Right cardiac atrium (tissue), 5 donors: ENCODE measurements at regions not wholly inside any gene's neighbourhood (a gene's known extent, or its start where the extent isn't known, plus 50 kb on each side); places are given as distances from the start of the nearest gene placed in this dataset.

ENCODE experiments used
- ATAC-seq, 2 donors: fragments of 200-7000 bp; cut with Tn5 transposase; one replicate each; pipeline versions ENCODE4 v1.8.0 to v1.9.1; 2020; ENCODE audit warnings: moderate library complexity in 2 of 2, mild to moderate bottlenecking in 1 of 2
- DNase-seq, 3 donors: peaks; one replicate each; pipeline ENCODE4 v3.0.0-alpha.2; 2020
- H3K27ac ChIP-seq: one replicate; pipeline ENCODE4 v1.5.1; 2013; ENCODE audit warnings: mild to moderate bottlenecking, low read length, control low read depth, moderate library complexity
- H3K27me3 ChIP-seq: one replicate; pipeline ENCODE4 v1.6.1; 2013; ENCODE audit not compliant: control insufficient read depth, insufficient read depth
- H3K4me1 ChIP-seq: one replicate; pipeline ENCODE4 v1.6.1; 2013; ENCODE audit warnings: low read length; ENCODE audit not compliant: control insufficient read depth, insufficient read depth
- H3K4me3 ChIP-seq: one replicate; pipeline ENCODE4 v1.5.1; 2013; ENCODE audit warnings: low read length, control low read depth
- H3K9me3 ChIP-seq: one replicate; pipeline ENCODE4 v1.6.1; 2013; ENCODE audit warnings: low read length; ENCODE audit not compliant: control insufficient read depth
- WGBS: extraction: QIAGEN DNeasy Blood & Tissue Kit; methylation state at CpG from one replicate; pipeline ENCODE4 v1.1.7; 2013; 5-methylcytosine and 5-hydroxymethylcytosine counted together
- intact Hi-C, 4 donors: fragments of 100-400 bp; cut with DNase I; formaldehyde crosslinking; loops; one replicate each; pipeline versions ENCODE4 v1.11.0 to v1.14.0; 2022 to 2023
- donor health status: healthy with polysubstance abuse.
- donor health status: DM: no; HTN: yes; CAD: no.
- donor health status: DM: no; HTN: no; CAD: no.
- donor health status: DM: no; HTN: yes; CAD: no; lungs with severe emphysema.
- donor health status: DM: yes; HTN: yes; CAD: no.

- Histone ChIP-seq H3K4me3 (no peak overlapping the region), H3K9me3 (no peaks in the 10 kb centered on the region), H3K27ac (no peak overlapping the region), H3K27me3 (no peaks in the 10 kb centered on the region), H3K4me1 (no peaks in the 10 kb centered on the region)
- intact Hi-C loops: no loop called here
- DNase-seq: no peak
- no peak for ATAC-seq
These were observed 189.3 kb downstream of the RNF152 start for GRCh38 chr18:61703508-61703907.

GRCh38 chr18:61702007-61702406 is 190.8 kb downstream of the RNF152 start:
- H3K27me3 ChIP-seq: no peaks in the 10 kb centered on the region
- intact Hi-C loops: no loop called here
- DNase-seq: no peak
- H3K4me1 ChIP-seq: no peaks in the 10 kb centered on the region
- 79% methylated on average over 3 of the region's 3 CpGs for WGBS
- no peak for ATAC-seq
- no peak overlapping the region for H3K4me3 ChIP-seq
- no peaks in the 10 kb centered on the region for H3K9me3 ChIP-seq
- H3K27ac ChIP-seq: no peak overlapping the region

DNA sequence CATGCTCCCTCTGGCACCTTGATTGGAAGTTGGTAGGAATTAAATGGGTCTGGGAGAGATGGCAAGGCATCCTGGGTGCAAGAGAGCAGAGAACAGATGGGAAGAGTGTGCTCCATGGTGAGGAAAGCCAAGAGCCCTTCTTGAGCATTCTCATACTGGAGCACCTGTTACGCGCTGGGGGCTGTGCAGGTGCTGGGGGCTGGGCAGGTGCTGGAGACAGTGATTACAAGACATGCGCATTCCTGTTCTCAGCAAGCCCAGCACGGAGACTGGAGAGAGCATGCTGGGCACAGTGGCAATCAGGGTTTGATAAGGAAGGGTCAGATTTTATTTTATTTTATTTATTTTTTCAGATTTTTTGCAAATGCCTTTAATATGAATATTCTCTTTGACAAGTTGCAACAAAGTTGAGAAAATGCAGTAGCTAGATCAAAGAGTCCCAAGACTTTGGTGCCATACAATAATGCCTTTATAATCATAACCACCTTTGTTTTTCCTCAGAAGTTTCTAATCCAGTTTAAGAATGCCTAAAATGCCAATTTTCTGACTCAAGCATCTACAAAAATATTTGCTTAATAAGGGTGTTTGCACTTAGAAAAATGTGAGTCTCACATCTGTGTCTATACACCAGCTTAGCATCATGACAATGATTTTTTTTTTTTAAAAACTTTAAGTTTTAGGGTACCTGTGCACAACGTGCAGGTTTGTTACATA is 193.3 kb downstream of the RNF152 start:
- no peak overlapping the region for H3K4me3 ChIP-seq
- H3K27me3 ChIP-seq: no peaks in the 10 kb centered on the region
- ATAC-seq: no peak
- H3K9me3 ChIP-seq: no peaks in the 10 kb centered on the region
- intact Hi-C loops: loop anchor here in 1 of 4 donors (10.0 kb wide), 1 partner anchor 55 kb away; no protein-coding TSS in a partner anchor
- peak in 1 of 3 donors; percentile 21 for DNase-seq
- H3K4me1 ChIP-seq: no peaks in the 10 kb centered on the region
- no peak overlapping the region for H3K27ac ChIP-seq
- WGBS: 88% methylated on average over 5 of the region's 5 CpGs

DNA sequence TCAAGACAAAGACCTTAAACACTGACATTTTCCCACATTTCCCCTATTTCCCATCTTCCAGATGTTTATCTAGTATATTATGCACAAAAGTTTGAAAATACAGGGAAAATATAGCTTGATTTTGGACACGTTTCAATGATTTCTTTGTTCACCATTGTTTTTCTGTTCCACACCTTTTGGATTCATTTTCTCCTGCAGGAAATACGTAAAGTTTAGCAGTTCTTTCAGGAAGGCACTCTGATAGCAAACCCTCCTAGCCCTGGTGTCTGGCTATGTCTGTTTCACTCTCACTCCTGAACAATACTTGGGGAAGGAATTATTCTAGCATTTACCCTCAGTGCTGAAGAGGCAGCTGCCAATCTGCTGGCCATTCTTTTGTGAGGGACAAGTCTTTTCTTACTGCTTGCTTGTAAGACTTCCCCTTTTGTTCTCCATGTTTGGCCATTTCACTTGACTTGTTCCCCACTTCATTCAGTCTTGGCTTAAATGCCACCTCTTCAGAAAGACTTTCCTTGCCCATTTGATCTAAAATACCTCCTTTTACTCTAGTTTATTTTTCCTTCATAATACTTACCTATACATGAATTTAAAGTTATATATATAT is 195.4 kb downstream of the RNF152 start:
- intact Hi-C loops: loop anchor here in 1 of 4 donors (10.0 kb wide), 1 partner anchor 57 kb away; no protein-coding TSS in a partner anchor
- WGBS: 60% methylated on average over 2 of the region's 2 CpGs
- Histone ChIP-seq H3K4me1 (no peaks in the 10 kb centered on the region), H3K27me3 (no peaks in the 10 kb centered on the region), H3K4me3 (no peak overlapping the region), H3K27ac (no peak overlapping the region), H3K9me3 (no peaks in the 10 kb centered on the region)
- no peak for ATAC-seq
- DNase-seq: no peak

DNA sequence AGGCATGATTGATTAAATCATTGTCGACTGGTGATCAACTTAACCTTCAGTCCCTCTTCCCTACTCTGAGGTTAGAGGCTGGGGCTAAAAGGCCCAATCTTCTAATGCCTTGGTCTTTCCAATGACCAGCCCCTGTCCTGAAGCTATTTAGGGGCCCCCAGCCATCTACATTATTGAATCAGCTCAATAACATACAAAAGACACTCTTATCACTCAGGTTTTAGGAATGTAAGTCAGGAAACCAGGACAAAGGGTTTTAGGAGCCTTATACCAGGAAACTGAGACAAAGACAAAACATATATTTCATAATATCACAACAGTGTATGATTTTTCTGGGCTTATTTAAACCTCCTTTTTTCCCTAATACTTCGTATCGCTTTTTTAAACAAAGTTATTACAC is 198.6 kb downstream of the RNF152 start:
- Histone ChIP-seq H3K4me3 (no peak overlapping the region), H3K9me3 (no peaks in the 10 kb centered on the region), H3K27me3 (no peaks in the 10 kb centered on the region), H3K27ac (no peak overlapping the region), H3K4me1 (no peaks in the 10 kb centered on the region)
- intact Hi-C loops: loop anchor here in 1 of 4 donors (10.0 kb wide), 1 partner anchor 61 kb away; no protein-coding TSS in a partner anchor
- 97% methylated on average over 3 of the region's 3 CpGs for WGBS
- ATAC-seq (no peak), DNase-seq (no peak)

- intact Hi-C loops: loop anchor here in 1 of 4 donors (10.0 kb wide), 1 partner anchor 64 kb away; no protein-coding TSS in a partner anchor
- no peaks in the 10 kb centered on the region for H3K27me3 ChIP-seq
- H3K27ac ChIP-seq: no peak overlapping the region
- no peaks in the 10 kb centered on the region for H3K4me1 ChIP-seq
- H3K9me3 ChIP-seq: no peaks in the 10 kb centered on the region
- whole genome bisulfite sequencing: 90% methylated on average over 5 of the region's 5 CpGs
- DNase-seq (no peak), ATAC-seq (no peak)
- H3K4me3 ChIP-seq: no peak overlapping the region
These were observed 202.2 kb downstream of the RNF152 start for GRCh38 chr18:61690418-61691138.

GRCh38 chr18:61687317-61687716 is 205.5 kb downstream of the RNF152 start:
- no peaks in the 10 kb centered on the region for H3K9me3 ChIP-seq
- H3K4me1 ChIP-seq: no peaks in the 10 kb centered on the region
- H3K27ac ChIP-seq: no peak overlapping the region
- DNase-seq: no peak
- intact Hi-C loops: no loop called here
- no peak for ATAC-seq
- no peaks in the 10 kb centered on the region for H3K27me3 ChIP-seq
- no peak overlapping the region for H3K4me3 ChIP-seq
- WGBS: 92% methylated on average over 8 of the region's 8 CpGs

DNA sequence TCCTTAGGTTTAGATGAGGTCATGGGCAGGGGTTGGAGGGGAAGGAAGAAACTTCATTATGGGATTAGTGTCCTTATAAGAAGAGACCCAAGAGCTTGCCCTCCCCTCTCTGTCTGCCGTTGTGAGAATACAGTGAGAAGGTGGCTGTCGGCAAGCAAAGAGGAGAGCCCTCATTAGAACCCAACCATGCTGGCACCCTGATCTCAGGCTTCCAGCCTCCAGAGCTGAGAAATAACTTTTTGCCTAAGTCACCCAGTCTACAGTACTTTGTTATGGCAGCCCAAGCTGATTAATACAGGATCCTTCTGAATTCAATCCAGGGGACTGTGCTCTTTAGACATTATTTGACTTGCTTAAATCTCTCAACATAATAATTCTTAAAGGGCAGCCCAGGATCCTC is 209.0 kb downstream of the RNF152 start:
- Histone ChIP-seq H3K4me1 (no peaks in the 10 kb centered on the region), H3K27me3 (no peaks in the 10 kb centered on the region), H3K4me3 (no peak overlapping the region), H3K27ac (no peak overlapping the region), H3K9me3 (peaks cover 3% of the 10 kb centered on the region)
- ATAC-seq (no peak), DNase-seq (no peak)
- intact Hi-C loops: no loop called here
- 88% methylated on average over 2 of the region's 2 CpGs for WGBS

DNA sequence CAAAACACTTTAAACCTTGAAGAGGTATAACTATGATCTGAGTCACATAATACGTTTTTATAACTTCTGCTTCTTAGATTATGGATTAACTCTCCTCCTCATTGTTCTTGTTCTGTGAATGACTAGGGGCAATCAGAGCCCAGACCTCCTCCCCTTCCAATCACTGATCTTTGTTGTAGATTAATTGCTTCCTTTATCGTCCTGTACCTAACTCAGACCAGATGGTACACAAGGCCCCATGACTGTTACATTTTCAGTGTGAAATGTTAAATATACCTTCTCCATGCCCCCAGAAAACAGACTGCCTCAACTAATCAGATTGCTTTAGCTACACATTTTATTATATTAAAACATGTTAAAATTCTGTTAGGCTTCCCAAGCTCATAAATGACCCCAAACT is 211.7 kb downstream of the RNF152 start:
- WGBS: 85% methylated on average over 2 of the region's 2 CpGs
- Histone ChIP-seq H3K27me3 (no peaks in the 10 kb centered on the region), H3K4me1 (no peaks in the 10 kb centered on the region), H3K27ac (no peak overlapping the region), H3K4me3 (no peak overlapping the region), H3K9me3 (peaks cover 3% of the 10 kb centered on the region)
- DNase-seq (no peak), ATAC-seq (no peak)
- intact Hi-C loops: no loop called here

GRCh38 chr18:61679836-61680235 is 213.0 kb downstream of the RNF152 start:
- WGBS: 95% methylated on average over 3 of the region's 3 CpGs
- H3K27ac ChIP-seq: no peak overlapping the region
- ATAC-seq (no peak), DNase-seq (no peak)
- no peak overlapping the region for H3K4me3 ChIP-seq
- H3K4me1 ChIP-seq: no peaks in the 10 kb centered on the region
- no peaks in the 10 kb centered on the region for H3K27me3 ChIP-seq
- intact Hi-C loops: loop anchor here in 1 of 4 donors (10.0 kb wide), 1 partner anchor 245 kb away; no protein-coding TSS in a partner anchor
- peaks cover 3% of the 10 kb centered on the region for H3K9me3 ChIP-seq

- intact Hi-C loops: loop anchor here in 1 of 4 donors (10.0 kb wide), 1 partner anchor 243 kb away; no protein-coding TSS in a partner anchor
- no peaks in the 10 kb centered on the region for H3K4me1 ChIP-seq
- H3K4me3 ChIP-seq: no peak overlapping the region
- peaks cover 3% of the 10 kb centered on the region for H3K9me3 ChIP-seq
- peak; percentile 43 to 51 for ATAC-seq
- DNase-seq: no peak
- WGBS: 57% methylated on average over 4 of the region's 4 CpGs
- no peak overlapping the region for H3K27ac ChIP-seq
- H3K27me3 ChIP-seq: no peaks in the 10 kb centered on the region
These were observed 215.3 kb downstream of the RNF152 start for GRCh38 chr18:61677435-61677970.
